ENCODE measurements at regions not wholly inside any gene's neighbourhood (a gene's known extent, or its start where the extent isn't known, plus 50 kb on each side); places are given as distances from the start of the nearest gene placed in this dataset.

- Histone ChIP-seq H3K36me3 (ENCODE audit: insufficient read depth, low read length, poor library complexity, severe bottlenecking) (no peaks in the 10 kb centered on the region), H3K4me3 (ENCODE audit: low read depth, low read length, poor library complexity, severe bottlenecking) (no peak overlapping the region), H3K4me1 (ENCODE audit: insufficient read depth, low read length, poor library complexity, severe bottlenecking) (peaks cover 21% of the 10 kb centered on the region), H3K27me3 (replicated peaks; ENCODE audit: insufficient read depth, low read depth, low read length, poor library complexity) (no peaks in the 10 kb centered on the region), H3K9me3 (ENCODE audit: low read depth, low read length, poor library complexity, severe bottlenecking) (no peaks in the 10 kb centered on the region), H3K27ac (ENCODE audit: low read depth, low read length, poor library complexity, severe bottlenecking) (no peak overlapping the region)
- TF ChIP-seq EZH2 (IDR thresholded peaks at IDR 0.05; ENCODE audit: borderline replicate concordance, low read depth, low read length, poor library complexity, severe bottlenecking) (no peak), CTCF (conservative IDR thresholded peaks at IDR 0.05; ENCODE audit: low read depth, low read length) (no peak)
- no TSS peak for BruUV-seq (replicated peaks)
- CTCF ChIA-PET: no interaction called here
- intact Hi-C loops (cut with micrococcal nuclease; ENCODE audit: unreplicated experiment): no loop called here
- POLR2A ChIA-PET (ENCODE audit: low non-redundant PET): no interaction called here
- no peak for DNase-seq (ENCODE audit: low spot score)
These were observed 124.0 kb downstream of the HERPUD2 start for GRCh38 chr7:35570937-35571336.

GRCh38 chr7:35565927-35566326, 129.0 kb downstream of the HERPUD2 start:
- ChIA-PET CTCF (no interaction called here), POLR2A (ENCODE audit: low non-redundant PET) (no interaction called here)
- Histone ChIP-seq H3K36me3 (ENCODE audit: insufficient read depth, low read length, poor library complexity, severe bottlenecking) (no peaks in the 10 kb centered on the region), H3K27me3 (replicated peaks; ENCODE audit: insufficient read depth, low read depth, low read length, poor library complexity) (no peaks in the 10 kb centered on the region), H3K27ac (ENCODE audit: low read depth, low read length, poor library complexity, severe bottlenecking) (no peak overlapping the region), H3K4me1 (ENCODE audit: insufficient read depth, low read length, poor library complexity, severe bottlenecking) (no peaks in the 10 kb centered on the region), H3K9me3 (ENCODE audit: low read depth, low read length, poor library complexity, severe bottlenecking) (no peaks in the 10 kb centered on the region), H3K4me3 (ENCODE audit: low read depth, low read length, poor library complexity, severe bottlenecking) (no peak overlapping the region)
- intact Hi-C loops (cut with micrococcal nuclease; ENCODE audit: unreplicated experiment): no loop called here
- BruUV-seq (replicated peaks): no TSS peak
- TF ChIP-seq CTCF (conservative IDR thresholded peaks at IDR 0.05; ENCODE audit: low read depth, low read length) (no peak), EZH2 (IDR thresholded peaks at IDR 0.05; ENCODE audit: borderline replicate concordance, low read depth, low read length, poor library complexity, severe bottlenecking) (no peak)
- DNase-seq (ENCODE audit: low spot score): peak; percentile 30

- ChIA-PET POLR2A (ENCODE audit: low non-redundant PET) (no interaction called here), CTCF (no interaction called here)
- no peak for DNase-seq (ENCODE audit: low spot score)
- Histone ChIP-seq H3K4me3 (ENCODE audit: low read depth, low read length, poor library complexity, severe bottlenecking) (no peak overlapping the region), H3K9me3 (ENCODE audit: low read depth, low read length, poor library complexity, severe bottlenecking) (no peaks in the 10 kb centered on the region), H3K4me1 (ENCODE audit: insufficient read depth, low read length, poor library complexity, severe bottlenecking) (peaks cover 17% of the 10 kb centered on the region), H3K27ac (ENCODE audit: low read depth, low read length, poor library complexity, severe bottlenecking) (no peak overlapping the region), H3K27me3 (replicated peaks; ENCODE audit: insufficient read depth, low read depth, low read length, poor library complexity) (no peaks in the 10 kb centered on the region), H3K36me3 (ENCODE audit: insufficient read depth, low read length, poor library complexity, severe bottlenecking) (no peaks in the 10 kb centered on the region)
- TF ChIP-seq EZH2 (IDR thresholded peaks at IDR 0.05; ENCODE audit: borderline replicate concordance, low read depth, low read length, poor library complexity, severe bottlenecking) (no peak), CTCF (conservative IDR thresholded peaks at IDR 0.05; ENCODE audit: low read depth, low read length) (no peak)
- BruUV-seq (replicated peaks): no TSS peak
- intact Hi-C loops (cut with micrococcal nuclease; ENCODE audit: unreplicated experiment): loop anchor here (5.0 kb wide), 1 partner anchor 63 kb away; no protein-coding TSS in a partner anchor
These were observed 136.1 kb downstream of the HERPUD2 start for GRCh38 chr7:35558841-35559240.
